GM19240 (cell line): ENCODE measurements at regions not wholly inside any gene's neighbourhood (a gene's known extent, or its start where the extent isn't known, plus 50 kb on each side); places are given as distances from the start of the nearest gene placed in this dataset.

Experiments used
- DNase-seq: peaks from one replicate; pipeline ENCODE4 v3.0.0; 2011; ENCODE audit warnings: low spot score; ENCODE audit not compliant: insufficient read length

DNA sequence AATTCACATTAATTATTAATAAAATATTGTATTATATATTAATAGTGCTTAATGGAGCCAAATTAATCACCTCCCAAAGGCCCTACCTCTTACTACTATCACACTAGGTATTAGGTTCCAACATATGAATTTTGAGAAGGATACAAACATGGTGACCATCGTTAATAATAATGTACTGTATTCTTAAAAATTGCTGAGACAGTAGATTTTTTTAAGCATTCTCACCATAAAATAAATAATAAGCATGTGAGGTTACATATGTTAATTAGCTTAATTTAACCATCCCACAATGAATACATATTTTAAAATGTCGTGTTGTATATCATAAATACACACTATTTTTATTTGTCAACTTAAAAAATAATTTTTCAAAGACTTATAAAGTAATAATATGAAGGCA lies 299.2 kb upstream of the NR5A2 start:
- DNase-seq: no peak

DNA sequence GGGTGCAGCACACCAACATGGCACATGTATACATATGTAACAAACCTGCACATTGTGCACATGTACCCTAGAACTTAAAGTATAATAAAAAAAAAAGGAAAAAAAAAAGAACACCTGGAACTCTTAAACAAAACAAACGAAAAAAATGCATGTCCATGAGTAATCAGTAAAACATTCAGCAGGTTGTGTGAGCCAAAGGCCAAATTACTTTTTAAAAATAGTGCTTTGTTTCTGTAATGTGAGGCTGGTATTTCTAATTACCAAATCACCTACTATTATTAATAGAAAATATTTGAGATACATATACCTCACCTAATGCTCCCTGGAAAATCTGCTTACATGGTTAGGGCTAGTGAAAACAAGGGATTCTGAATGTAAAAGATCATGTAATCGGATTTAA lies 294.4 kb upstream of the NR5A2 start:
- no peak for DNase-seq

DNA sequence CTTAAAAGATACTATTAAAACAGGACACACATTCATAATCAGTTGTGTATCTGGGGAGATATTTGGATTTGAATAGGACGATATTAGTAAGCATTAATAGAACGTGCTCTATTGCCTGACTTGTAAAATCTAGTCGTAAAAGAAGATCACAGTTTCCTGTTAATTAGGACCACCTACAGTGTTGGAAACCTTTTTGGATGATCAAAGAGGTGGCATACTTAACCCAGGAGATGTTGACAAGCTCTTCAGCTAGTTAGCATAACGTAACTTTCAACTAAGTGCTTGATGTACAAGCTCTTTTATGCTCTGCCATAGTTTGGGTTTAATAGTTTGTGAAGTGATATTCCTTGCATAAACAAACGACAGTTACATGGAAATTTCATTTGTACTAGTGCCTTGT lies 293.3 kb upstream of the NR5A2 start:
- no peak for DNase-seq

DNA sequence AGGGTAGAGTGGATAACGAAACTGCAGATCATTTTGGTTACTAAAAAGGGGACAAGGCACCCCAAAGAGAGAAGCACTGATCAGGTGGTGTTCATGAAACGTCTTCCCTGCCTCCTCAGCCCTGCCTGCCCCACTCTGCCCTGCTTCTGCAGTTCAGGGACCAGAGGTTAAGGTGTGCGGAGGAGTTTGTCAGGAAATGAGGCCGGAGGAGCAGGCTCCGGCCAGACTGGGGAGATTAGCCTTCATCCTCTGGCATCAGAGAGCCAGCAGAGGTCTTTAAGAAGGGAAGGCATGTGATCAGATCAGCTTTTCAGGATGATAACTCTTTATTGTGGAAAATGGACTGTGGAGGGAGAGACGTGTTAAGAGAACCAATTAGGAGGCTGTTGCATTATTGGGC lies 291.9 kb upstream of the NR5A2 start:
- no peak for DNase-seq

DNA sequence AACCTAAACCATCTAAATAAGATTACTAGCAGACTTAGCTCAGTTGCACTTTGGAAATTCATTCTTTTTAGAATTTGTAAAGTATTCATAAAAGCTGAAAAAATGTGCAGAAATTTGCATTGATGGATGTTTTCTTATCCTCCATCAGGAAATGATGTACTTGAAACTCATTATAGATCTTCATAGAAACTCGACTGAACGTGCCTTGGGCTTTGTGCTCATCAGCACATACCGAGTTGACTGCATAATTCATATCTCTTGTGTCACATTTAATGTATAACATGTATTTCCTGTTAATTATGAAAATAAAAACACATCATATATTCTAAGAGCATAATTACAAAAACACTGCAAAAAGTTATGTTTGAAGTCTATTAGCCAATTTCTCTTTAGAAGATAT lies 290.9 kb upstream of the NR5A2 start:
- DNase-seq: no peak

DNA sequence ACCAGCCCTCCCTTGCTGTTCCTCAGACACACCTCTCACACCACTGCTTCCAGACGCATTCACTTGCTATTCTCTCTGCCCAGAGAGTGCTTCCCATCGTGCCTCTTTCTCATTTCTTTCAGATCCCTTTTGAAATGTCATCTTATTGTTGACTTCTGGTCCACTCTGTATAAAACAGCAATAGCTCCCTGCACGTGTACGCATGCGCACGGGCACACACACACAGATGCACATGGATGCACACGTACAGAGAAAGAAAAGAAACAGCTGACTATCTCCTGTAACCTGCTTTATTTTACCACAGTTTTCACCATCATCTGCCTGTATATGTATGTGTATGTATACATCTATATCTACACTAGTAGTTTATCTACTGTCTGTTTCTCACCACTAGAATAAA lies 285.9 kb upstream of the NR5A2 start:
- no peak for DNase-seq

DNA sequence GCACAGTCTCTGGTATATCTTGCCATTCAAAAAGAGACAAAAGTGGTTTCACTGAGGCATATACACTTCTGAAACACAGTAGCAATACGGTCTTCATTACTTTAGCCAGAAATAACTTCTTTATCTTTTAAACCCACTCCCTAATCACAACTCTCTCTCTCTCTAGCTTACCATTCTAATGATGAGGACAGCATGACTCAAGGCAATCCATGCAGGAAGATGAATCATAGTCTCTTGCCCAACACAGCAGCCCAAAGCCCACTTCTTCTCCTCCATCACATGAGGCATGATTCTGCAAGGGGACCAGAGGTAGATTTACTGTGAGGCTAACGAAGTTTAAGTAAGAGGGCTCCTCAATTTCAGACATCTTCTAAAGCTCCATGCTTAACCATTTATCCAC lies 285.0 kb upstream of the NR5A2 start:
- no peak for DNase-seq

DNA sequence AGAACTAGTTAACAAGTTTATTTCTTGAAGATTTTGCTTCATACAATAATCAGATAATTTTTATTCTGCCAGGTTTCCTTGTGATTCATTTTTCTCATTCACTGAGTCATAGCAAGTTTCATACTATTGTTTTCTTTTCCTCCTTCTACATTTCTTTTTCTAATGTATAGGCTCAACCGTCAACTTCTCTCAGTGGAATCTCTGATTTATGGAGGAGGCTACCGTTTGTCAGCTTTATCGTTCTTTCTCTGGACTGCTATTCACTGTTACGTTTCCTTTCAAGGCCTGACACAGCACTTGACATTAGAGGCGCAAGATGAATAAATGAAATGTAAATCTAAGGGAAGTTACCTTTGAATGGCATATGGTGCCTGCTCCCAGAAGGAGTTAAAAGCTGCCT lies 284.3 kb upstream of the NR5A2 start:
- DNase-seq: no peak

DNA sequence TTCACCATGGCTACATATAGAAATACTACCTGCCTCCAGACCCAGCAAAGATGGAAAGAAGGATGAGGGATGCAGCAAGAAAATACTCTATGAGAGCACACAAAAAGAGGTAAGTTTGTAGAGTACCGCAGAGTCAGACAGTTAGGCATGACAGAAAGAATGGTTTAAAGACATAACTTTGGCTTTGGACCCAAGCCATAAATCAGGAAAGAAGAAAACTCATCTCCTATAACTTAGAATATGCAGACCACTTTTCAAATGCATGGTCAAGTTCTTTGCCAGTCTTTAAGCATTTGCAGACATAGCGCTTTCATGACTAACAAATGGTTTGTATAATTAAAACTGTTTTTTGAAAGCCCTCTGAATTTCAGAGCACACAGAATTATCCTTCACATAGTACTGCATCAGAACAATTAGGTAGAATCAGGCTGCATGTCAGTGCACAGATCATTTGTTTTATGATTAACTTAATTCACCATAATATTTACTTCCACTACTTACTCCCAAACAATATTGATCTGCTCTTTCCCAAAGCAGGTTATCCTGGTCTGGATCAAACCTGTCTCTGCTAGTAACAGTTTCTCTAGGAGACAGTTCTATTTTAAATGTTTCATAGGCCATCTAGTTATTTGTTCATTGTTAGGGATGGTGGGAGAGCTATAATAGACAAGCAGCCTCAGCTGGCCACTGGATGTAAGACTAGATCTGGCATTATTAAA lies 280.7 kb upstream of the NR5A2 start:
- DNase-seq: no peak

DNA sequence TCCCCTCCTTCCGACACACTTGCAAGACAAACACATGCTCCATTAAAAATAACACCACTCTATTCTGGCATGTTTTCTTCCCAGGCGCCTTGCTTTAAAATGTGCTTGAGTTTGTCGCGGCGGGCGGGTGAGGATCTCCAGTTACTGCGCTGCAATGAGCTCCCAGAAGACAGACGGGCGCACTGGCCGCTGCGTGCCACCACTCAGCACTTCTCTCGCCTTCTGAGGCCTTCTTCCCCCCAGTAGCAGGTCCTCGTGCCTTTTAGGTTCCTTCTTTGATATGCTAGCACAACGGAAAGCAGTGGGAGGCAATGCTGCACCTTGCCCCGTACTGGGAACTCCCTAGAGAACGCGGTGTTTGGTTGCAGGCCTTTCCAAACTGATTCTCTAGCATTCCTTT lies 279.5 kb upstream of the NR5A2 start:
- no peak for DNase-seq

DNA sequence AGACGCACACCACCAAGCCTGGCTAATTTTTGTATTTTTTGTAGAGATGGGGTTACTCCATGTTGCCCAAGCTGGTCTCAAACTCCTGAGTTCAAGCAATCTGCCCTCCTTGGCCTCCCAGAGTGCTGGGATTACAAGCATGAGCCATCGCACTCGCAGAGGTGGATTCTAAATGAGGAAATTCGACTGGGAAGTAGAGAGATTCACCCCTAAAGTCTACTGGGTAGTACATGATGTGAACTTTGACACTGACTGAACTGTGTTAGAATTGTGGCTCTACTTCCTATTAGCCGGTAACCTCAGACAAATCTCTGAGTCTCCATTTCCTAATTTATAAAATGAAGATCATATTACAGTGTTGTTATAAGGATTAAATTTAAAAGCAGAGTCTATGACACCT lies 276.0 kb upstream of the NR5A2 start:
- no peak for DNase-seq

DNA sequence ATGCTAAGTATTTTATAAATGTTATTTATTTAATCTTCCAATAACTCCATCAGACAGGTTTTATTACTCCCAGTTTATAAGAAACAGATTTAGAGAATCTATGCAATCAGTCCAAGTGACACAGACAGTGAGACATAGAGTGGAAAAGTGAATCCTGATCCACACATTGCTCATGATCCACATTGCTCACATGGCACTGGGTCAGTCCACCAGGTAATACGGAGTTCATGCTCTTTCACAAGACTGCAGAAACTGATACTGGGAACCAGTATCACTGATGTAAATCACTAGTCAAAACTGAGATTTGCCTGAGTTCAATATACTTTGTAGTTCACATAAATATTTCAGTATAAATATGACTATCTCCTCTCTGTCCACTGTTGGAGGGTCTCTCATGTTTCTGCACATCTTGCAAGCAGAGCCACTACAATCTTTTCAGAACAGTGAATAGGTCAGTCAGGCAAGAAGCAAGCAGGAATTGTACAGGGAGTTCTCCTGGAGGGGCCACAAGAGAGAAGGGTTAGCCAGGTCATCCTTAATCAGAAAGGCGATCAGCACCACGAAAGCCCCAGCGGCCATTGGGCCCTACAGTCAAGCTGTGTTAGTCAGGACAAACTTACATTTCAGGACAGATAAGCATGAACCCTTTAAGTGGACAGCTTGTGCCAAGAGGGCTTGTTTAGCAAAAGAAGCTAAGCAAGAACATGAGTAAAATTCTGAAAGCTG lies 275.4 kb upstream of the NR5A2 start:
- no peak for DNase-seq

DNA sequence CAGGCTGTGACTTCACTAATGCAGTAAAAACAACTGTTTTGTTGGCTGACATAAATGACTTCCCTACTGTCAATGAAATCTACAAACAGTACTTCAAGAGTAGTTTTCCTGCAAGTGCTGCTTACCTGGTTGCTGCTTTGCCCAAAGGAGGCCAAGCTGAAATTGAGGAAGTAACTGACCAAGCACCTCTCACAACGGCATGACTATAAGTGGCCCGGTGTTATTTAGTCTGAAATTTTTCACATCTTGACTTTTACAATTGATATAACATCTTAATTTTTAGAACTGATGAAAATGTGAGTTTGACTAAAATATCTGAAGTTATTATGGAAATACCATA lies 274.9 kb upstream of the NR5A2 start:
- no peak for DNase-seq

DNA sequence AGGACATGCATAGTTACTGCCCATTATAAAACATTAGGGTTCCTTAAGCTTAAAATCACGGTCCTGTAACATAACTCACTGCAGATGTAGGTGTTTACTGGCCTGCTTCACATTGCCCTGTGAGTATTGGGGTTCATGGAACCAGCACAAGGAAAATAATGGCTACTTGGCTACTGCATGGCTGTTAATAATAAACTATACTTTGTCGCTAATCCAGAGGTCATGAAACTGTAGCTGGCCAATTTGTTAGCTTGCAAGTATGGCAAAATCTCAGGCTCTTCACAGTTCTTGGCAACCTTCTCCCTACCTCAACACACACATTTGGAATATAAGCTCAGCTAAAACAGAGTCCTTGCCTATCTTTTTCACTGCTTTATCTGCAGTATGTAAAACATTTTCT lies 274.0 kb upstream of the NR5A2 start:
- no peak for DNase-seq

DNA sequence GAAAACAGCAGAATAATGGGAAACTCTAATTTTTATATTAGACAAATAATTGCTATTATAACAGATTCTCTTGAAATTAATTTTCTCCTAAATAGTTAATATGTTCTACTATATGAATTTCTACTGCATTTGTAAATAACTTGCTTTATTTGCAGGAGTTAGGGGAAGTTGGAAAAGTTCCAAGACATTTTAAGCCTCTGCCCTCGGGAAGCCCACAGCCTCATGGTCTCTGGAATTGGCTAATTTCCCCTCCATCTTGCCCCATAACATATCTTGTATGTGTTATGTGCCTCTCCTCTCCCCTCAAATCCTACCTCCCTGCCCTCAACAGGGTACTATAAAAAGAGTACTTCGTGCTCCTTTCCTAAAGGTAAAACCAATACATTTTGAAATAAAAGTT lies 271.4 kb upstream of the NR5A2 start:
- no peak for DNase-seq

DNA sequence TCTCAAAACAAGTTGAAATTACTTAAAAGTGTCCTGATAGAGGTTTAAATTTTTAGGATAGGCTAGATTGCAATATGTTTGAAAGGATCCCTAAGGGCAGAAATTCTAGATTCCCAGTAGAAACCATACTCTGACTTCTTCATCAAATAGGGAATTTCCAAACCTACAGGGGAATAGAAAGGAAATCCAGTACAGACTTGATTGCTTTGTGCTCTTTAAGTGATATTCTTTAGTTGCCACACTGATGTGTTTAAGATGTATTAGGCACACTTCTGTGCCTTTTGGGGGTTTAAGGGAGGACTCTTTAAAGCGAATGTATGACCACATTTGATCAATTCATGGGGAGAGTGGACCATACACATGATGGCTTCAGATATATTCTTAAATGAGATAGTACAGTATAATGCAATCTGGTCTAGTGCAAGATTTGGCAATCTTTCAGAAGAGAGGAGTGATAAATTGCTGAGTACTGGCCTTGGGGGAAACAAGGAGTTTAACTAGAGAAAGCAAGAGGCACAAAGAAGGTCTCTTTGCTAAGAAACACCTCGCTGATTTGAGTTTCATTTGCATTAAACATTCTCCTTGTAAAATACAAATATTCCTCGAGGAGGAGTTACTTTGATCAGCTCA lies 268.8 kb upstream of the NR5A2 start:
- DNase-seq: no peak

DNA sequence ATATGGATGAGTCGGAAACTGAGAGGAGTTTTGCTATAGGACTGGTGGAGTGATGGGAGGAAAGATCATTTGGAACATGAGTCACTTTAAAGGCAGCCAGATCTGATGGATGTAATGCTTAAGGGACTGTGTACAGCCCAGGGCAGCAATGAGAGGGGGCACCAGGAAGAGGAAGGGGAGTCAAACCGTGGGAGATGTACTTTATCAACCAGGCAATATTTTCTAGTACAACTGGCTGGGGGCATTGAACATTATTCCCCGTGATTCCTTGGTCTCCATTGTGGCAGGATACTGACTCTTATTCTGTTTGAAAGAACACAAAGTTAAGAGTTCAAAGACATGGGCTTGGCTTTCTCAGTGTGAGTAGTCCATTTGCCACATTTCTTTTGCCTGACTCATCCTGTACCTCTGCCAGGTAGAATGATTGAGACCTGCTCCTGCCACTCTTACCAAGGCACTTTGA lies 268.2 kb upstream of the NR5A2 start:
- DNase-seq: no peak

DNA sequence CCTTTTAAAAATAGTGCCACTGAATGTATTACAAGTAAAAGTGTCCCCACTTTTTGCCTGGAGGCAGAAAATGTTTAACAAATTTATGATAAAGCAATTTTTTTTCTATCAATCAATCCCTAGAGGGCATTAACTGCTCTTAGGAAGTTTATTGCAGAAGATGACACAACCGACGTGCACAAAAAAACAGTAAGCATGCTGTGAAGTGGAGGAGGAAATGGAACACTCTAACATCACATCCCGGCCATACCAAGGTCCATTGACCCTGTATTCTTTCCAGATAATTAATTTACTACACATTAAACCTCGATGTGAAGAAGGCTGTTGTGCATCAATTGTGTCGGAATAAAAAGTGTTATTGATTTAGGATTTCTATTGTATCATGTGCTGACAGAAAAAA lies 264.9 kb upstream of the NR5A2 start:
- no peak for DNase-seq

DNA sequence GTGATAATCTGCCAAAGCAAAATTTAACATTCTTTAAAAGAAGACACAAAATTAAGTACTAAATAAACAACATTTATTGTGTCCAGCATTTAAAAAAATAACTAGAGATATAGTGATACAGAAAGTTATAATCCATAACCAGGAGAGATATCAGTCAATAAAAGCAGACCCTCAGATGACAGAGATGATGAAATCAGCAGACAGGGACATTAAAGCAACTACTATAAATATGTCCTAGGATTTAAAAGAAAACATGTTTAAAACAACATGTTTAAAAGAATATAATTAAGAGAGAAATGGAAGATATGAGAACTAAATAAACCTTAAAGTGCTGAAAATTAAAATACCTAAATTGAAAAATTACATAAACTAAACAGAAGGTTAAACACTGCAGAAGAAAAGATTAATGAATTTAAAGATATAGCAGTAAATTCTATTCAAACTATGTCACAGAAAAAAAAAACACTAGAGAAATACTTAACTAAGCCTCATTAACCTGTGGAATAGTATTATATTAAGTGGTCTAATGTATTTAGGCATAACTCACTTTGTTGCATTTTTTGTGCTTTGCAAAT lies 261.2 kb upstream of the NR5A2 start:
- DNase-seq: no peak

DNA sequence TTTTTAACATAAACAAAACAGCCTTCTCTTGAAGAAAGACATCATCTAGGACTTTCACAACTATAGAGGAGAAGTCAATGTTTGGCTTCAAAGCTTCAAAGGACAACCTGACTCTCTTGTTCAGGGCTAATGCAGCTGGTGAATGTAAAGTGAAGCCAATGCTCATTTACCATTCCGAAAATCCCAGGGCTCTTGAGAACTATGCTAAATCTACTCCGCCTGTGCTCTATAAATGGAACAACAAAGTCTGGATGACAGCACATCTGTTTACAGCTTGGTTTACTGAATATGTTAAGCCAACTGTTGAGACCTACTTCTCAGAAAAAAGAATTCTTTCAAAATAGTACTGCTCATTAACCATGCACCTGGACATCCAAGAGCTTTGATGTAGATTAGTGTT lies 259.8 kb upstream of the NR5A2 start:
- DNase-seq: no peak

DNA sequence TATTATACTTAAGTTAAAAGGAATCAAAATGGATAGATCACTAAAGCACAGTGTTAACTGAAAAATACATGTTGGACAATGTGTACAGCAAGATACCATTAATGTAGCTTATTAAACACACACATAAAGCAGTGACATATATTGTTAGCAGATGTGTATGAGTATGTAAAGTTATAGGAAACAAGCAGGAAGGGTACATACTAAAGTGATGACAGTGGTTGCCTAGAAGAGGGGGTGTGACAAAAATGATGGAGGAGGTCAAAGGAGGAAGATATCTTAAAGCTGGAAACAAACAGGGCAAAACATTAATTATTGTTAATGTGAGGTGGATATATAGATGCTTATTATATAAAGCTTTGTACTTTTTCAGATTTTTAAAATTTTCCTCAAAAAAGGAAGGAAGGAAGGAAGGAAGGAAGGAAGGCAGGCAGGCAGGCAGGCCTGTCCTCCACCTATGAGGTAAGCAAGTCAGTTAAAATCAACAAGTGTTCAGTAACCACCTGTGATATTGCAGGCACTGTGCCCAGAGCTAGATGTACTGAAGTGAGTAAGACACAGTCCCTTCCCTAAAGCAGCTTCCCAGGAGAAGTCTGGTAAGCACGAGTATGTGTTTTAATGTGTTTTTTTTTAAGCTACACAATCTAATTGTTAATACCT lies 252.9 kb upstream of the NR5A2 start:
- no peak for DNase-seq
